AG10803 (cell line): ENCODE measurements at regions not wholly inside any gene's neighbourhood (a gene's known extent, or its start where the extent isn't known, plus 50 kb on each side); places are given as distances from the start of the nearest gene placed in this dataset.

ENCODE experiments used
- DNase-seq: peaks from one replicate; pipeline ENCODE4 v3.0.0; 2010; ENCODE audit warnings: low read depth
- H3K4me3 ChIP-seq: 2 replicates; pipeline ENCODE4 v1.5.1; 2011; ENCODE audit warnings: mild to moderate bottlenecking, low read length, control low read depth
- CTCF ChIP-seq: conservative IDR thresholded peaks from 2 replicates; pipeline ENCODE4 v1.5.1; 2011; ENCODE audit warnings: mild to moderate bottlenecking, low read length, control low read depth, inconsistent platforms

- H3K4me3 ChIP-seq = no peak overlapping the region
- TF ChIP-seq CTCF = no peak
- DNase-seq = no peak
Measured at GRCh38 chr1:222040121-222040805, 298.4 kb upstream of the DUSP10 start.

- no peak for TF ChIP-seq CTCF
- H3K4me3 ChIP-seq = no peak overlapping the region
- DNase-seq = no peak
Measured at GRCh38 chr1:222038971-222039370, 297.1 kb upstream of the DUSP10 start.

GRCh38 chr1:222037720-222038119 is 295.8 kb upstream of the DUSP10 start:
- no peak for TF ChIP-seq CTCF
- no peak overlapping the region for H3K4me3 ChIP-seq
- no peak for DNase-seq

GRCh38 chr1:222034790-222035189 is 292.9 kb upstream of the DUSP10 start:
- H3K4me3 ChIP-seq = no peak overlapping the region
- DNase-seq = no peak
- no peak for TF ChIP-seq CTCF

- DNase-seq = no peak
- no peak for TF ChIP-seq CTCF
- no peak overlapping the region for H3K4me3 ChIP-seq
Measured at GRCh38 chr1:222033450-222033849, 291.6 kb upstream of the DUSP10 start.

- DNase-seq = no peak
- no peak for TF ChIP-seq CTCF
- H3K4me3 ChIP-seq = no peak overlapping the region
Measured at GRCh38 chr1:222031318-222031717, 289.4 kb upstream of the DUSP10 start.

GRCh38 chr1:222028676-222029075 is 286.8 kb upstream of the DUSP10 start:
- H3K4me3 ChIP-seq = no peak overlapping the region
- no peak for DNase-seq
- TF ChIP-seq CTCF = no peak
